B cell (primary cell): ENCODE measurements at regions not wholly inside any gene's neighbourhood (a gene's known extent, or its start where the extent isn't known, plus 50 kb on each side); places are given as distances from the start of the nearest gene placed in this dataset.

ENCODE experiments used
- EZH2 ChIP-seq: IDR thresholded peaks from 2 replicates; pipeline ENCODE4 v1.6.1; 2012; ENCODE audit warnings: borderline replicate concordance, low read depth, mild to moderate bottlenecking, moderate library complexity, low read length; ENCODE audit not compliant: insufficient read depth, poor library complexity, severe bottlenecking
- TF ChIP-seq, protein P1 (sequence below): fragments of 200-600 bp; IDR thresholded peaks from one replicate; pipeline ENCODE4 v1.8.0; 2022; ENCODE audit warnings: antibody characterized with exemption, mild to moderate bottlenecking

DNA sequence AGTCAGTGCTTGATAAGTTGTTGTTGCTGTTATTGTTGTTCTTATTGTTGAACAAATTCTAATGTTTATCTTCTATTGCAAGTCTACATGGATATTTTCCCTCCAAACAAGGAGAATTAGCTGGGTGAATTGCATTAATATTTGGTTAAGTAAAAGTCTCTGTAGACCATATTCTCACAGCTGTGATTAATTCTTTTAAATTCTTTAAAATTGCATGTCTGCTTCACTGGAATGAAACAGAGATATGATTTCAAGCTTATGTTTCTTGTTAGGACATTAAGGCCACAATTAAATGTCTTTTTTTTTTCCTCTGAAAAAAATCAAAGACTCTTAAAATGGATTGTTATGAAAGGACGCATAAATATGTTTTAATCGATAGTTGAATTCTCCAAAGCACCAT is 153.4 kb downstream of the EBLN2 start:
- TF ChIP-seq EZH2 = no peak
- TF ChIP-seq, protein P1, sequence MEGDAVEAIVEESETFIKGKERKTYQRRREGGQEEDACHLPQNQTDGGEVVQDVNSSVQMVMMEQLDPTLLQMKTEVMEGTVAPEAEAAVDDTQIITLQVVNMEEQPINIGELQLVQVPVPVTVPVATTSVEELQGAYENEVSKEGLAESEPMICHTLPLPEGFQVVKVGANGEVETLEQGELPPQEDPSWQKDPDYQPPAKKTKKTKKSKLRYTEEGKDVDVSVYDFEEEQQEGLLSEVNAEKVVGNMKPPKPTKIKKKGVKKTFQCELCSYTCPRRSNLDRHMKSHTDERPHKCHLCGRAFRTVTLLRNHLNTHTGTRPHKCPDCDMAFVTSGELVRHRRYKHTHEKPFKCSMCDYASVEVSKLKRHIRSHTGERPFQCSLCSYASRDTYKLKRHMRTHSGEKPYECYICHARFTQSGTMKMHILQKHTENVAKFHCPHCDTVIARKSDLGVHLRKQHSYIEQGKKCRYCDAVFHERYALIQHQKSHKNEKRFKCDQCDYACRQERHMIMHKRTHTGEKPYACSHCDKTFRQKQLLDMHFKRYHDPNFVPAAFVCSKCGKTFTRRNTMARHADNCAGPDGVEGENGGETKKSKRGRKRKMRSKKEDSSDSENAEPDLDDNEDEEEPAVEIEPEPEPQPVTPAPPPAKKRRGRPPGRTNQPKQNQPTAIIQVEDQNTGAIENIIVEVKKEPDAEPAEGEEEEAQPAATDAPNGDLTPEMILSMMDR = no peak
